ENCODE measurements at regions not wholly inside any gene's neighbourhood (a gene's known extent, or its start where the extent isn't known, plus 50 kb on each side); places are given as distances from the start of the nearest gene placed in this dataset.

- H3K4me3 ChIP-seq (ENCODE audit: low read depth, low read length): no peak overlapping the region
- no peak for DNase-seq (ENCODE audit: low read depth)
- TF ChIP-seq CTCF (IDR thresholded peaks at IDR 0.05; ENCODE audit: insufficient read depth, low read depth, low read length, missing control alignments): no peak
These were observed 1076.2 kb downstream of the C4orf33 start for GRCh38 chr4:130172156-130172555.

- no peak for TF ChIP-seq CTCF (IDR thresholded peaks at IDR 0.05; ENCODE audit: insufficient read depth, low read depth, low read length, missing control alignments)
- DNase-seq (ENCODE audit: low read depth): no peak
- no peak overlapping the region for H3K4me3 ChIP-seq (ENCODE audit: low read depth, low read length)
These were observed 1082.2 kb downstream of the C4orf33 start for GRCh38 chr4:130178106-130178505.

- TF ChIP-seq CTCF (IDR thresholded peaks at IDR 0.05; ENCODE audit: insufficient read depth, low read depth, low read length, missing control alignments): no peak
These were observed 1087.1 kb downstream of the C4orf33 start for GRCh38 chr4:130183096-130183495.

GRCh38 chr4:130183766-130184165 is 1087.8 kb downstream of the C4orf33 start:
- no peak for TF ChIP-seq CTCF (IDR thresholded peaks at IDR 0.05; ENCODE audit: insufficient read depth, low read depth, low read length, missing control alignments)
- no peak overlapping the region for H3K4me3 ChIP-seq (ENCODE audit: low read depth, low read length)
- DNase-seq (ENCODE audit: low read depth): no peak

More at GRCh38 chr4:130183096-130183495, 1087.1 kb downstream of the C4orf33 start:
- no peak for DNase-seq (ENCODE audit: low read depth)
- H3K4me3 ChIP-seq (ENCODE audit: low read depth, low read length): no peak overlapping the region

- TF ChIP-seq CTCF (IDR thresholded peaks at IDR 0.05; ENCODE audit: insufficient read depth, low read depth, low read length, missing control alignments): no peak
- no peak overlapping the region for H3K4me3 ChIP-seq (ENCODE audit: low read depth, low read length)
- no peak for DNase-seq (ENCODE audit: low read depth)
These were observed 1089.2 kb downstream of the C4orf33 start for GRCh38 chr4:130185123-130185522.

GRCh38 chr4:130186931-130187330 is 1091.0 kb downstream of the C4orf33 start:
- no peak overlapping the region for H3K4me3 ChIP-seq (ENCODE audit: low read depth, low read length)
- no peak for TF ChIP-seq CTCF (IDR thresholded peaks at IDR 0.05; ENCODE audit: insufficient read depth, low read depth, low read length, missing control alignments)
- DNase-seq (ENCODE audit: low read depth): no peak

- no peak for TF ChIP-seq CTCF (IDR thresholded peaks at IDR 0.05; ENCODE audit: insufficient read depth, low read depth, low read length, missing control alignments)
- no peak overlapping the region for H3K4me3 ChIP-seq (ENCODE audit: low read depth, low read length)
These were observed 1091.6 kb downstream of the C4orf33 start for GRCh38 chr4:130187587-130187986.

More at GRCh38 chr4:130187587-130187986, 1091.6 kb downstream of the C4orf33 start:
- no peak for DNase-seq (ENCODE audit: low read depth)

Measured in GM12865 (cell line).